ENCODE measurements at regions not wholly inside any gene's neighbourhood (a gene's known extent, or its start where the extent isn't known, plus 50 kb on each side); places are given as distances from the start of the nearest gene placed in this dataset.

DNA sequence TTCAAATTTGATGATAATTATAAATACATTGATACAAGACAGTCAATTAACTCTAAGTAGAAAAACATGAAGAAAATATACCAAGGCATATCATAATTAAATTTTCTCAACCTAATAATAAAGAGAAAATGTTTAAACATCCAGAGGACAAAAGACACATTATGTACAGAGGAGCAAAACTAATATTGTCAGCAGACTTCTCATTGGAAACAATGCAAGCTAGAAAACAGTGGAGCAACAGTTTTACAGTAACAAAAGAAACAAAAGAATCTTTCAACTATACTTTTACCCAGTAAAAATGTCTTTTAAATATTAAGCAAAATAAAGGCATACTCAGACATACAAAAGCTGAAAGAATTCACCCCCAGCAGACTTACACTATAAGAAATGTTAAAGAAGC is 238.0 kb downstream of the TMA16 start:
- no peak for TF ChIP-seq ZFX (IDR thresholded peaks at IDR 0.05; ENCODE audit: borderline replicate concordance)
- TF ChIP-seq, protein P1, sequence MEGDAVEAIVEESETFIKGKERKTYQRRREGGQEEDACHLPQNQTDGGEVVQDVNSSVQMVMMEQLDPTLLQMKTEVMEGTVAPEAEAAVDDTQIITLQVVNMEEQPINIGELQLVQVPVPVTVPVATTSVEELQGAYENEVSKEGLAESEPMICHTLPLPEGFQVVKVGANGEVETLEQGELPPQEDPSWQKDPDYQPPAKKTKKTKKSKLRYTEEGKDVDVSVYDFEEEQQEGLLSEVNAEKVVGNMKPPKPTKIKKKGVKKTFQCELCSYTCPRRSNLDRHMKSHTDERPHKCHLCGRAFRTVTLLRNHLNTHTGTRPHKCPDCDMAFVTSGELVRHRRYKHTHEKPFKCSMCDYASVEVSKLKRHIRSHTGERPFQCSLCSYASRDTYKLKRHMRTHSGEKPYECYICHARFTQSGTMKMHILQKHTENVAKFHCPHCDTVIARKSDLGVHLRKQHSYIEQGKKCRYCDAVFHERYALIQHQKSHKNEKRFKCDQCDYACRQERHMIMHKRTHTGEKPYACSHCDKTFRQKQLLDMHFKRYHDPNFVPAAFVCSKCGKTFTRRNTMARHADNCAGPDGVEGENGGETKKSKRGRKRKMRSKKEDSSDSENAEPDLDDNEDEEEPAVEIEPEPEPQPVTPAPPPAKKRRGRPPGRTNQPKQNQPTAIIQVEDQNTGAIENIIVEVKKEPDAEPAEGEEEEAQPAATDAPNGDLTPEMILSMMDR (IDR thresholded peaks at IDR 0.05) = no peak

All from 22Rv1 (cell line).